ENCODE measurements at regions not wholly inside any gene's neighbourhood (a gene's known extent, or its start where the extent isn't known, plus 50 kb on each side); places are given as distances from the start of the nearest gene placed in this dataset.
A peak's percentile ranks its signal among the peaks of the same experiment; 100 is the strongest.

DNA sequence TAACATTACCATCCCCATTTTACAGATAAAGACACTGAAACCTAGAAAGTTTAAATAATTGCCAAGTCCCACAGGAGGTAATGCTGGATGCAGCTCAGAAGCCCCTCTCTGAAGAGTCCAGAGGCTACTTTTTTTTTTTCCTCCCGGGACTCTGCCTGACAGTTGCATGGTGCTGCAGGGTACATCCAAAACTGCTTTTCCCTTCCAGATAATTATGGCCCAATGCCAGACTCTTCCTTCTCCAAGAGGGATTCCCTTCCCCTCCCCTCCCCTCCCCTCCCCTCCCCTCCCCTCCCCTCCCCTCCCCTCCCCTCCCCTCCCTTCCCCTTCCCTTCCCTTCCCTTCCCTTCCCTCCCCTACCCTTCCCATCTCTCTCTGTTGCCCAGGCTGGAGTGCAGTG lies 122.9 kb downstream of the LSMEM1 start:
- TF ChIP-seq, protein P1, sequence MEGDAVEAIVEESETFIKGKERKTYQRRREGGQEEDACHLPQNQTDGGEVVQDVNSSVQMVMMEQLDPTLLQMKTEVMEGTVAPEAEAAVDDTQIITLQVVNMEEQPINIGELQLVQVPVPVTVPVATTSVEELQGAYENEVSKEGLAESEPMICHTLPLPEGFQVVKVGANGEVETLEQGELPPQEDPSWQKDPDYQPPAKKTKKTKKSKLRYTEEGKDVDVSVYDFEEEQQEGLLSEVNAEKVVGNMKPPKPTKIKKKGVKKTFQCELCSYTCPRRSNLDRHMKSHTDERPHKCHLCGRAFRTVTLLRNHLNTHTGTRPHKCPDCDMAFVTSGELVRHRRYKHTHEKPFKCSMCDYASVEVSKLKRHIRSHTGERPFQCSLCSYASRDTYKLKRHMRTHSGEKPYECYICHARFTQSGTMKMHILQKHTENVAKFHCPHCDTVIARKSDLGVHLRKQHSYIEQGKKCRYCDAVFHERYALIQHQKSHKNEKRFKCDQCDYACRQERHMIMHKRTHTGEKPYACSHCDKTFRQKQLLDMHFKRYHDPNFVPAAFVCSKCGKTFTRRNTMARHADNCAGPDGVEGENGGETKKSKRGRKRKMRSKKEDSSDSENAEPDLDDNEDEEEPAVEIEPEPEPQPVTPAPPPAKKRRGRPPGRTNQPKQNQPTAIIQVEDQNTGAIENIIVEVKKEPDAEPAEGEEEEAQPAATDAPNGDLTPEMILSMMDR (IDR thresholded peaks at IDR 0.05; ENCODE audit: unreplicated experiment in 3 of 3) = no peak
- no peak overlapping the region for H3K4me3 Mint-ChIP-seq
- peaks cover 5% of the 10 kb centered on the region for H3K4me1 Mint-ChIP-seq
- H3K27ac Mint-ChIP-seq = no peak overlapping the region
- H3K9me3 Mint-ChIP-seq = peaks cover 13% of the 10 kb centered on the region
- H3K27me3 Mint-ChIP-seq (ENCODE audit: low read depth) = no peaks in the 10 kb centered on the region
- H3K36me3 Mint-ChIP-seq (ENCODE audit: low read depth) = no peaks in the 10 kb centered on the region

DNA sequence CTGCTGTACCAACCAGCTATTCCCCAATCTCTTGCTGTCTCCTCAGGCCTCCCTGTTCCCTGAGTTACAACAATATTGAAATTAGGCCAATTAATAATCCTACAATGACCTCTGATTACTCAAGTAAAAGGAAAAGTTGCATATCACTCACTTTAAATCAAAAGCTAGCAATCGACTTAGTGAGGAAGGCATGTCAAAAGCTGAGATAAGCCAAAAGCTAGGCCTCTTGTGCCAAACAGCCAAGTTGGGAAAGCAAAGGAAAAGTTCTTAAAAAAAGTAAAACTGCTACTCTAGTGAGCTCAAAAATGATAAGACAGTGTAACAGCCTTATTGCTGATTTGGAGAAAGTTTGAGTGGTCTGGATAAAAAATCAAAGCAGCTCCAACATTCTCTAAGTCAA lies 129.8 kb downstream of the LSMEM1 start:
- TF ChIP-seq, protein P1 (IDR thresholded peaks at IDR 0.05; ENCODE audit: unreplicated experiment in 3 of 3) = no peak
- Mint-ChIP-seq H3K4me1 (no peaks in the 10 kb centered on the region), H3K27ac (no peak overlapping the region), H3K9me3 (no peaks in the 10 kb centered on the region), H3K36me3 (ENCODE audit: low read depth) (no peaks in the 10 kb centered on the region), H3K4me3 (no peak overlapping the region), H3K27me3 (ENCODE audit: low read depth) (no peaks in the 10 kb centered on the region)

DNA sequence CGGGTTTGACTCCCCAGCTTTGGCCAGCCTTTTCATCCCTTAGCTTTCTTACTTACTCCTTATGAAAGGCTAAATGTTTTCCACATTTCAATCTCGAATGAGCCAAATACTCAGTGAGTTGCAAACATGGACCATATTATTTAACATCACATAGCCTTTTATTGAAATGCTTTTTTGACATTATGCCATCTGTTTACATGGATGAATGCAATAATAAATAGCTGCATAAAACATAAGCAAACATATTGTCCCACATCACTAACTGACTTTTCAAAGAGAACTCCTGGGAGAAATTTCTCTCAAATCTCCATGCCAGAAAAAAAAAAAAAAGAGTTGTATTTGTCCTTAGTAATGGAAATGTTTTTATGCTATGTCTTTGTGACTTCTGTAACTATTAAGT lies 134.9 kb downstream of the LSMEM1 start:
- H3K27ac Mint-ChIP-seq = no peak overlapping the region
- H3K4me3 Mint-ChIP-seq = no peak overlapping the region
- H3K36me3 Mint-ChIP-seq (ENCODE audit: low read depth) = no peaks in the 10 kb centered on the region
- TF ChIP-seq, protein P1 (IDR thresholded peaks at IDR 0.05; ENCODE audit: unreplicated experiment in 3 of 3) = no peak
- H3K9me3 Mint-ChIP-seq = no peaks in the 10 kb centered on the region
- H3K4me1 Mint-ChIP-seq = peaks cover 7% of the 10 kb centered on the region
- H3K27me3 Mint-ChIP-seq (ENCODE audit: low read depth) = no peaks in the 10 kb centered on the region

DNA sequence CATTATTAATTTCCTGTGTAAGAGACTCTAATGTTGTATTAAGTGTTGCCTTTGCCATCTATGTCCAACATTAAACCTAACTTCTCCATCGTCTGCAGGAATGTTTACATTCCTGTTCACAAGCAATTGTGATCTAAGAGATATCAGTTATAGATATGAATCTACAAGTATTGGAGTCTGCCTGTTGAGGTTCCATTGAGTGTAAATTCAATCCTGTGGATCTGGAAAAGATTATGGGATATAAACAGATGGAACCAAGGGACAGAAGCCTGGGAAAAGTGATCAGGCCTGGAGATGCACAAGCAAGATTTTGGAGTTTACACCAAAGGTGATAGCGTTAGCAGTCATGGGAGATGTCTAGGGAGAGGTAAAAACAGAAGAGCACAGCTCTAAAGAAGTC lies 135.5 kb downstream of the LSMEM1 start:
- no peaks in the 10 kb centered on the region for H3K36me3 Mint-ChIP-seq (ENCODE audit: low read depth)
- TF ChIP-seq, protein P1 (IDR thresholded peaks at IDR 0.05; ENCODE audit: unreplicated experiment in 3 of 3) = no peak
- H3K4me3 Mint-ChIP-seq = no peak overlapping the region
- no peaks in the 10 kb centered on the region for H3K9me3 Mint-ChIP-seq
- H3K27ac Mint-ChIP-seq = no peak overlapping the region
- H3K4me1 Mint-ChIP-seq = peaks cover 7% of the 10 kb centered on the region
- H3K27me3 Mint-ChIP-seq (ENCODE audit: low read depth) = no peaks in the 10 kb centered on the region

DNA sequence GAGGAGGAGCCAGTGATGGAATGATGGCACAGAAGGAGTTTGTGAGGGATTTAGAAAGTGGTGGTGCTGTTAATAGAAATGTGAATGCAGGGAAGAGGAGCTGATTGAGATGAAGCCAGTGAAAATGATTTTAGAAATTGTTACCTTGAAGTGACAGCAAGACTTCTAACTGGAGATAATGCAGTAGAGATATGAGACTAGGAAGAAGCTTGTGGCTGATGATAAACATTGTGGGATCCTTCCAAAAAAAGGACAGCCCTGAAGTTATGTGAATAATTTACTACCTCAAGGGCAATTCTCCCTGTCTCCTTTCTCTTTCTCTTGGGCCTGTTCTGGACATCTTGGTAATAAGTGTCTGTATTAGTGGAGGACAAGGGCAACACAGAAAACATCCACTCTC lies 138.6 kb downstream of the LSMEM1 start:
- H3K36me3 Mint-ChIP-seq (ENCODE audit: low read depth) = no peaks in the 10 kb centered on the region
- H3K27me3 Mint-ChIP-seq (ENCODE audit: low read depth) = no peaks in the 10 kb centered on the region
- peaks cover 13% of the 10 kb centered on the region for H3K4me1 Mint-ChIP-seq
- TF ChIP-seq, protein P1 (IDR thresholded peaks at IDR 0.05; ENCODE audit: unreplicated experiment in 3 of 3) = no peak
- peak overlapping the region in 2 of 3 experiments; percentile 2 to 3 for H3K27ac Mint-ChIP-seq
- H3K9me3 Mint-ChIP-seq = no peaks in the 10 kb centered on the region
- H3K4me3 Mint-ChIP-seq = no peak overlapping the region

DNA sequence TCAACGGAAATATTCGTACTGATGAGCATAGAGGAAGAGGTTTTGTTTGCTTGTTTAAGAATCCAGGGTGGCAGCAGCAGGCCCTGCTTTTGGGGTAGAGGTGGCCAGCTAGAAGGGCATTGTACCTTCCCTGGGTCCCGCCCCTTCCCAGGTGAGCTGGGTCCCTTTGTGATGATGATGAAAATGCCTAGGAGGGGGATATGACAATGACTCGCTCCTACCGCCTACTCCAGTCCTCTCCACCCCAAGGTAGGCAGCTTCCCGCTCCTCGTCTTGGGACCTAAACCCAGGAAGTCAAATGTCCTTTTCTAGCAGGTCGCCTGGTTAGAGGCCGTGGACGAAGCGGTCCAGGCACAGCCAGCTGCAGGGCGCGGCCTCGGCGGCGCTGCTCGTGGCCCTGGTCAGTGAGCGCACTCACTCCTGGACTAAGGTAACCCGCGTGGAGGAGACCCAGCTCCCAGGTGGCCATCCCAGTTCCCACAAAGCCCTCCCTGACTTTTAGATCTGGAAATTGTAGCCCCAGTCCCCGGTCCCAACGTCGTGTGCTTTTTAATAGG lies 141.4 kb downstream of the LSMEM1 start:
- Mint-ChIP-seq H3K4me3 (no peak overlapping the region), H3K27ac (no peak overlapping the region), H3K27me3 (ENCODE audit: low read depth) (no peaks in the 10 kb centered on the region), H3K4me1 (peaks cover 16% of the 10 kb centered on the region), H3K36me3 (ENCODE audit: low read depth) (no peaks in the 10 kb centered on the region), H3K9me3 (no peaks in the 10 kb centered on the region)
- TF ChIP-seq, protein P1 (IDR thresholded peaks at IDR 0.05; ENCODE audit: unreplicated experiment in 3 of 3) = no peak
